Adrenal gland (tissue), 5 donors: ENCODE measurements at regions not wholly inside any gene's neighbourhood (a gene's known extent, or its start where the extent isn't known, plus 50 kb on each side); places are given as distances from the start of the nearest gene placed in this dataset.

Experiments used
- CTCF ChIP-seq, 6 experiments: fragments of 450-650 bp in 4 of 6; fragments of 200-600 bp in 2 of 6; sonication (generic) in 1 of 6; IDR thresholded peaks; 1 replicate in 5 of 6; 2 replicates in 1 of 6; pipeline versions ENCODE4 v1.5.1 to v1.8.0; 2016 to 2021; ENCODE audit warnings: antibody characterized with exemption in 6 of 6, mild to moderate bottlenecking in 2 of 6, moderate library complexity in 1 of 6
- POLR2A ChIP-seq, 2 donors: fragments of 450-650 bp; IDR thresholded peaks; one replicate each; pipeline ENCODE4 v1.6.1; 2017; ENCODE audit warnings: antibody characterized with exemption in 2 of 2, mild to moderate bottlenecking in 2 of 2, moderate library complexity in 1 of 2
- donor health status: DM: no; HTN: no; CAD: no.

GRCh38 chr20:61106438-61106837 lies 145.6 kb upstream of the CDH4 start:
- TF ChIP-seq CTCF (IDR thresholded peaks at IDR 0.05): no peak
- TF ChIP-seq POLR2A (IDR thresholded peaks at IDR 0.05): no peak
